Caco-2 (cell line): ENCODE measurements at regions not wholly inside any gene's neighbourhood (a gene's known extent, or its start where the extent isn't known, plus 50 kb on each side); places are given as distances from the start of the nearest gene placed in this dataset.

ENCODE experiments used
- BruUV-seq: library from RNA; stranded (reverse); fragments of 400-500 nt; replicated peaks from 2 replicates; lab custom pipeline; 2021; lab: Mats Ljungman, UMichigan
- CTCF ChIA-PET: fragments of 300-600 bp; sonication (Branson Sonifier 250); formaldehyde crosslinking; loops from one replicate; lab custom pipeline; 2022; ENCODE audit warnings: antibody characterized with exemption; lab: Charles Lee
- POLR2A ChIA-PET: fragments of 300-600 bp; sonication (Branson Sonifier 250); formaldehyde crosslinking; loops from one replicate; lab custom pipeline; 2022; ENCODE audit warnings: antibody characterized with exemption; lab: Charles Lee
- DNase-seq, 2 experiments: peaks; one replicate each; pipeline versions ENCODE4 v3.0.0 to v3.0.0-alpha.2; 2020 to 2022
- H3K27me3 ChIP-seq: replicated peaks from 2 replicates; pipeline ENCODE4 v1.6.0; 2011; ENCODE audit warnings: low read length; ENCODE audit not compliant: control insufficient read depth, insufficient read depth
- H3K36me3 ChIP-seq: 2 replicates; pipeline ENCODE4 v1.5.1; 2011; ENCODE audit warnings: low read length; ENCODE audit not compliant: control insufficient read depth, insufficient read depth
- H3K4me1 ChIP-seq: fragments of 250-450 bp; sonication (Bioruptor Pico); 2 replicates; pipeline ENCODE4 v1.5.1; 2020; ENCODE audit warnings: mild to moderate bottlenecking
- H3K4me3 ChIP-seq: 2 replicates; pipeline ENCODE4 v1.5.1; 2011; ENCODE audit warnings: low read depth, mild to moderate bottlenecking, control low read depth, low read length
- H3K9me3 ChIP-seq: fragments of 250-450 bp; sonication (Bioruptor Pico); 2 replicates; pipeline ENCODE4 v1.5.1; 2020; ENCODE audit warnings: mild to moderate bottlenecking, moderate library complexity
- H3K27ac Mint-ChIP-seq: one replicate; pipeline ENCODE4 v1.8.0; 2022; ENCODE audit warnings: mixed read lengths; ENCODE audit not compliant: unreplicated experiment
- H3K27me3 Mint-ChIP-seq: one replicate; pipeline ENCODE4 v1.8.0; 2022; ENCODE audit warnings: mixed read lengths; ENCODE audit not compliant: insufficient read depth, unreplicated experiment
- H3K36me3 Mint-ChIP-seq: one replicate; pipeline ENCODE4 v1.8.0; 2022; ENCODE audit warnings: mild to moderate bottlenecking, mixed read lengths; ENCODE audit not compliant: insufficient read depth, unreplicated experiment
- H3K4me1 Mint-ChIP-seq: one replicate; pipeline ENCODE4 v1.8.0; 2022; ENCODE audit warnings: low read depth, mixed read lengths; ENCODE audit not compliant: unreplicated experiment
- H3K4me3 Mint-ChIP-seq: one replicate; pipeline ENCODE4 v1.8.0; 2022; ENCODE audit warnings: mild to moderate bottlenecking, moderate library complexity, mixed read lengths; ENCODE audit not compliant: unreplicated experiment
- H3K9me3 Mint-ChIP-seq: one replicate; pipeline ENCODE4 v1.8.0; 2022; ENCODE audit warnings: mixed read lengths; ENCODE audit not compliant: unreplicated experiment
- intact Hi-C: fragments of 100-400 bp; cut with micrococcal nuclease; formaldehyde crosslinking; loops from one replicate; pipeline ENCODE4 v1.10.0; 2022; ENCODE audit not compliant: unreplicated experiment
- TF ChIP-seq, protein P1 (sequence below), 2 experiments: fragments of 200-600 bp in 1 of 2; IDR thresholded peaks; 1 replicate in 1 of 2; 2 replicates in 1 of 2; pipeline versions ENCODE4 v1.5.1 to v1.8.0; 2011 to 2022; ENCODE audit warnings: antibody characterized with exemption in 1 of 2, control low read depth in 1 of 2, inconsistent platforms in 1 of 2, low read depth in 1 of 2, low read length in 1 of 2, mild to moderate bottlenecking in 1 of 2, moderate library complexity in 1 of 2; ENCODE audit not compliant: insufficient read depth in 1 of 2, severe bottlenecking in 1 of 2, unreplicated experiment in 1 of 2

DNA sequence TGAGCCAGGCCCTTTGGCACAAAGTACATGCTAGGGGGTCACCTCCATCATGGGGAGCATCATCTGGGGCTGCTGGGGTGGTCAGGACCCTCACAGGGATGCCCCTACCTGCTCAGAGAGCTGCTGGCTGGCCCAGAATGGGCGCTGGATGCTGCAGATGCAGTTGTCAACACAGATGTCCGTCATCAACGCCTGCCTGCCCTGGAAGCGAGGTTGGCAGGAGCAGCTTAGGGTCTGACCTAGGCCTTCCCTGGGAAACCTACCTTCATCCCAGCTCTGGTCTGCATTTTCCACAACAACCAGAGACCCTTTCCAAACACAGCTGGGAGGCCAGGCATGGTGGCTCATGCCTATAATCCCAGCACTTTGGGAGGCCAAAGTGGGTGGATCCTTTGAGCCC lies 88.0 kb downstream of the EDN3 start:
- POLR2A ChIA-PET, result no interaction called here
- Mint-ChIP-seq H3K9me3 (peaks cover 7% of the 10 kb centered on the region), H3K4me1 (peaks cover 10% of the 10 kb centered on the region), H3K36me3 (peaks cover 5% of the 10 kb centered on the region), H3K27ac (no peak overlapping the region), H3K4me3 (no peak overlapping the region), H3K27me3 (peaks cover 4% of the 10 kb centered on the region)
- intact Hi-C loops, result no loop called here
- Histone ChIP-seq H3K36me3 (no peaks in the 10 kb centered on the region), H3K4me1 (peaks cover 21% of the 10 kb centered on the region), H3K4me3 (no peak overlapping the region), H3K27me3 (no peaks in the 10 kb centered on the region), H3K9me3 (no peaks in the 10 kb centered on the region)
- TF ChIP-seq, protein P1, sequence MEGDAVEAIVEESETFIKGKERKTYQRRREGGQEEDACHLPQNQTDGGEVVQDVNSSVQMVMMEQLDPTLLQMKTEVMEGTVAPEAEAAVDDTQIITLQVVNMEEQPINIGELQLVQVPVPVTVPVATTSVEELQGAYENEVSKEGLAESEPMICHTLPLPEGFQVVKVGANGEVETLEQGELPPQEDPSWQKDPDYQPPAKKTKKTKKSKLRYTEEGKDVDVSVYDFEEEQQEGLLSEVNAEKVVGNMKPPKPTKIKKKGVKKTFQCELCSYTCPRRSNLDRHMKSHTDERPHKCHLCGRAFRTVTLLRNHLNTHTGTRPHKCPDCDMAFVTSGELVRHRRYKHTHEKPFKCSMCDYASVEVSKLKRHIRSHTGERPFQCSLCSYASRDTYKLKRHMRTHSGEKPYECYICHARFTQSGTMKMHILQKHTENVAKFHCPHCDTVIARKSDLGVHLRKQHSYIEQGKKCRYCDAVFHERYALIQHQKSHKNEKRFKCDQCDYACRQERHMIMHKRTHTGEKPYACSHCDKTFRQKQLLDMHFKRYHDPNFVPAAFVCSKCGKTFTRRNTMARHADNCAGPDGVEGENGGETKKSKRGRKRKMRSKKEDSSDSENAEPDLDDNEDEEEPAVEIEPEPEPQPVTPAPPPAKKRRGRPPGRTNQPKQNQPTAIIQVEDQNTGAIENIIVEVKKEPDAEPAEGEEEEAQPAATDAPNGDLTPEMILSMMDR (IDR thresholded peaks at IDR 0.05; ENCODE audit: insufficient read depth in 1 of 2, low read depth in 1 of 2, low read length in 1 of 2, severe bottlenecking in 1 of 2, unreplicated experiment in 1 of 2), result no peak
- CTCF ChIA-PET, result no interaction called here
- no TSS peak for BruUV-seq
- DNase-seq, result no peak

DNA sequence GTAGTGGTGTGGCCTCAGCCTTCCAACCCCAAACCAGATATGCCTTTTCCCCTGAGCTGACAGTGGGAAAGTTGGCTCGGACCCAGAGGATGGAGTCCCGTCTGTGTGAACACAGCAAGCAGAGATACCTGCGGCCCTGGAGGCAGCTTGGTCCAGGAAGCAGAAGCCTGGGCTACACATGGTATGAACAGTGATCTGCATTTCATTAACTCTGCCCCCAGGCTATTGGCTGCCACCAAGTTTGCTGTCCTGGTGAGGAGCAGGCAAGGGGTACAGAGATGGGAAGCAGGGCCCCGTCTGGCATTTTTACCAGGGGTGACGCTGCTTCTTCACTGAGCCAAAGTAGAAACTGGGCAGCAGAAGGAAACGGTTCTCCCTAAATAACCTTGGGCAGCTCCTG lies 90.0 kb downstream of the EDN3 start:
- H3K4me1 ChIP-seq, result peaks cover 18% of the 10 kb centered on the region
- no peaks in the 10 kb centered on the region for H3K36me3 ChIP-seq
- TF ChIP-seq, protein P1 (IDR thresholded peaks at IDR 0.05; ENCODE audit: insufficient read depth in 1 of 2, low read depth in 1 of 2, low read length in 1 of 2, severe bottlenecking in 1 of 2, unreplicated experiment in 1 of 2), result no peak
- DNase-seq, result no peak
- H3K4me3 ChIP-seq, result no peak overlapping the region
- H3K27me3 ChIP-seq, result no peaks in the 10 kb centered on the region
- Mint-ChIP-seq H3K4me1 (peaks cover 10% of the 10 kb centered on the region), H3K36me3 (peaks cover 5% of the 10 kb centered on the region), H3K9me3 (peaks cover 10% of the 10 kb centered on the region), H3K27me3 (peaks cover 4% of the 10 kb centered on the region), H3K4me3 (no peak overlapping the region), H3K27ac (no peak overlapping the region)
- BruUV-seq, result no TSS peak
- H3K9me3 ChIP-seq, result no peaks in the 10 kb centered on the region
- intact Hi-C loops, result no loop called here
- CTCF ChIA-PET, result interaction anchor here (0.6 kb wide), 1 partner anchor 366 kb away, joined by 3 read pairs; no protein-coding TSS in a partner anchor
- POLR2A ChIA-PET, result no interaction called here

DNA sequence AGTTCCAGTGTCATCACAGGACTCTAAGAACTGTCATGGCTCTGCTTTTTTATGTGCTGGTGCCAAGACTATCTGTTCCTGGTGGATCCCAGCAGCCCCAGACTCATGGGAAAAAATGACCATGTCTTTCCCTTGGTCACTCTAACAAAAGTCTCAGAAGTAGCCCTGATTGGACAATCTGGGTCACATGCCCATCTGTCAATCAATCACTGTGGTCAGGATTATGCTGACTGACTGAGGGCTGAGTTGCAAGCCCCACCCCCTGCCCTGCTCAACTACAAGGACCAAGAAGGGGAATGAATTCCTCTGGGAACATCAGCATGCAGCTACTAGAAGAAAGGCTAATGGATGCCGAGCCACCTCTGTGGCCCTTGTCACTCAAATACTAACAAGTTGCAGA lies 91.6 kb downstream of the EDN3 start:
- Mint-ChIP-seq H3K4me1 (peaks cover 3% of the 10 kb centered on the region), H3K36me3 (no peaks in the 10 kb centered on the region), H3K27ac (no peak overlapping the region), H3K27me3 (peaks cover 4% of the 10 kb centered on the region), H3K4me3 (no peak overlapping the region), H3K9me3 (peaks cover 10% of the 10 kb centered on the region)
- Histone ChIP-seq H3K4me1 (peaks cover 2% of the 10 kb centered on the region), H3K27me3 (no peaks in the 10 kb centered on the region), H3K36me3 (no peaks in the 10 kb centered on the region), H3K9me3 (no peaks in the 10 kb centered on the region), H3K4me3 (no peak overlapping the region)
- BruUV-seq, result no TSS peak
- ChIA-PET CTCF (interaction anchor here (0.5 kb wide), 1 partner anchor 99 kb away, joined by 3 read pairs; no protein-coding TSS in a partner anchor), POLR2A (no interaction called here)
- no peak for DNase-seq
- intact Hi-C loops, result no loop called here
- TF ChIP-seq, protein P1 (IDR thresholded peaks at IDR 0.05; ENCODE audit: insufficient read depth in 1 of 2, low read depth in 1 of 2, low read length in 1 of 2, severe bottlenecking in 1 of 2, unreplicated experiment in 1 of 2), result no peak
